GM19099 (cell line): ENCODE measurements at regions not wholly inside any gene's neighbourhood (a gene's known extent, or its start where the extent isn't known, plus 50 kb on each side); places are given as distances from the start of the nearest gene placed in this dataset.

Experiments
- POLR2A ChIP-seq: IDR thresholded peaks from 3 replicates; pipeline ENCODE4 v1.6.1; 2011; ENCODE audit warnings: low read depth; ENCODE audit not compliant: insufficient read length; ENCODE audit errors: extremely low read depth

DNA sequence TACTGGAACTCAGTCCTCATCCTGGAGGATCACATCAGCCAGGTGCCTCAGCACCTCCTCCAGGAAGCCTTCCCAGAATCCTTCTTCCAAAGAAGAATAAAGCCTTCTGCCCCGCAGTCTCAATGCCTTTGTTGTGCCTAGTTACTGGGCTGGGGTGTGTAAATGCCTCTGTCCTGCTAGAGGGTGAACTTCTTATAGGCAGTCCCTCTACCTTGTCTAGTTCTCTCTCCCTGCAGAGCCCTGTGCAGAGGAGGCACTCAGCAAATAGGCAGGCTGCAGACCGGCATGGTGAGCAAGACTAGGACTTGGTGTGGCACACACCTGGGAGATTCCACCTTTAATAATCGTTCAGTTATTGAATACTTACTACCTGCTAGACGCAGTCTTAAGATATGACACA is 104.7 kb upstream of the PCBD1 start:
- TF ChIP-seq POLR2A = no peak

DNA sequence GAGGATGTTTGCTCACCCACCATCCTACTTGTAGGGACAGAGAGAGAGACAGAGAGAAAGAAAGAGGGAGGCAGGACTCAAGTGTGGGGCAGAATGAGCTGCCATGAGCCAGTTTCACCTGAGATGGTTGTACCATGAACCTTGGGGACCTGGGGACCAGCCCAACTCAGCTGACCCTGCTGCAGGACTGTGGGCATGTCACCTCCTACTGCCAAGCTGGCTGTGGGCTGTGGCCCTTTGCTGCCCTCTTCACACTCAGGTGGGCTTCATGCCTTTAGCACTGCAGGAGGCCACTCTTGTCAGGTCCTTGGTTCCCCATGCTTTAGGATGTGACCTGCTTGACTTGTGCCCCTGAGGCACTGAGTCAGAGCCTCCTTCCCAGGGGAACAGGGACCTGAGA is 108.2 kb upstream of the PCBD1 start:
- no peak for TF ChIP-seq POLR2A

DNA sequence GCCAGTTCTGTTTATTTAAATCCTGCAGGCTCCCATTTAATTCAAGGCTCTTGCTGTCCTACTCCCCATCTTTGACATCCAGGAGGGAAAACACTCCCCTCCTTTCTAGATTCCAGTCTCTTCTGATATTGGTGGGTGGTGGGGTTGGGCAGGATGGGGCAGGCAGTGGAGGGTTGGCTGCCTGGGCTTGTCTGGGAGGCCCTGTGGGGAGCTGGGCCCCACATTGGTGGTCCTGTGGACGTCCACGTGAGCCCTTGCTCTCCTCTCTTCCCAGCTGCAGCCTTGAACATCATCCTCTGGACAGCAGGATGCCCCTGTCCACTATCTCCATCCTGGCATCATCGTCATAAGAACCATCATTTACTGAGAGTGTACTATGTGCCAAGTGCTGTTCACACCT is 108.9 kb upstream of the PCBD1 start:
- TF ChIP-seq POLR2A = no peak

DNA sequence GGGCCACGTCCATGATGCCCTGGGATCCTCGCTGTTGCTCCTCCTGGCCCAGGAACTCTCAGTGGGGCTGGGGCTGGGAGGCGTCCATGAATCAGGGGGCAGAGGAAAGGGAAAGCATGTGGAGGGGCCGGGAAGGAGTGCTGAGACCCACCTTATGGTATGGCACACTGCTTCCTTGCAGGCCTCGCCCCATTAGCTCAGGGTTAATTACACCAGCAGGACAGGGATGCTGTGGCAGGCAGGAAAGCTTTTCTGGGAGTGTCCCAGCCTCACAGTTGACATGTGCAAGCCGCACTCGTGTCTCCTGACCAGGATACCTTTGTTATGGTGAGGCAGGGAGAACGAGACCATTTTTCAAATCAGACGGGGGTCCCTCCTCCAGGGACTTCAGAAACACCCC is 109.7 kb upstream of the PCBD1 start:
- no peak for TF ChIP-seq POLR2A

DNA sequence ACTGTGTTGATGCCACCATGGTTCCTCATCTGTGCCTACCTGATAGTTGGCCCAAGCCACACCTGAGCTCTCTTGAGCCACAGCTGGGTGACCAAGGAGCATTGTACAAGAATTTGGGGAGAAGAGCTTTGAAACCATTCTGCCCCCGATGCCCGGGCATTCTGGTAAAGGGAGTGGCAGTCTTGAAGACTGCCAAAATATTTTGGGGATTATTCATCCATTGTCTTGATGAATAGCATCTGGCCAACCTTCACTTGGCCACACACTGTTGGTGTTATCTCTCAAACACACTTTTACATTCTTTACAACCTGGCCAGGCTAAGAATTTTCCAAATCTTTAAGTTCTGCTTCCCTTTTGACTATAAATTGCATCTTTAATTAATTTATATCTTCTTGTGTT is 113.1 kb upstream of the PCBD1 start:
- no peak for TF ChIP-seq POLR2A

DNA sequence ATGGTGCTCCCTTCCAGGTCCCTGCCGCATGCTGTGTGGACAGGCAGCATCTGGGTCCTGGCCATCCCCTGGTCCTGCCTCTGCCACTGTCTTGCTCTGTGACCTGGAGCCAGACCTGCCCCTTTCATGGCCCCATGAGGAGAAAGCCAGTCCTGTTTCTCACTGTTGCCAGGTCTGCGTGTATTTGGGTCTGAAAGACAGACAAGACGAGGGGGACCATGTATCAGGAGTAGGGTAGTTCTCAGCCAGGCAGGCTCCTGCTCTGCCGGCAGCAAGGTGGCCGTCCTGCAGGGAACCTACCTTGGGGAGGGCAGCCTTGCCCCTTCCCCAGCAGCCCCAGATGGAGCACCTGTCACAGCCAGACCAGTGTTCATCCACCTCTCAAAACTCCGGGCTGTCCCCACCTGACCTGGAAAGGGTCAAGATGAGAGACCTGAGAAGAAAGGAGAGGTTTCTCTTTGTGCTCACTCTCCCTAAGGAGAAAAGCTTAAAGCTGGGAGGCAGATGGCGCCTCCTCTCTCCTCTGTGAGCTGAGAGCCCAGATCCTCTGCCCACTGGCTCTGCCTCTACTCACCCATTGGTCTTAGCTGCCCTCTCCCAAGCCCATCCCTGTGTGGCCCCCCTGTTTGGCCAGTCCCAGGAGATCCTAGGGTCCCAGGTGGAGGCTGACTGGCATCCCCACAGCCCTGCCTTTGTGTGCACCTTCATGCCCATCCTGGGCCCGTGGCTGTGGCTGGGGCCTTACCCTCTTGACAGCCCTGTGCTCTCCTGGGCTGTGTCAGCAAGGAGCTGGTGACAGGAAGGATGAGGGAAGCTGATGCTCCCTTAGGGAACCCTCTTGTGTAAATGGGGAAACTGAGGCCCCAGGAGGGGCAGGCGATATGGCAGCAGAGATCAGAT is 116.1 kb upstream of the PCBD1 start:
- no peak for TF ChIP-seq POLR2A

DNA sequence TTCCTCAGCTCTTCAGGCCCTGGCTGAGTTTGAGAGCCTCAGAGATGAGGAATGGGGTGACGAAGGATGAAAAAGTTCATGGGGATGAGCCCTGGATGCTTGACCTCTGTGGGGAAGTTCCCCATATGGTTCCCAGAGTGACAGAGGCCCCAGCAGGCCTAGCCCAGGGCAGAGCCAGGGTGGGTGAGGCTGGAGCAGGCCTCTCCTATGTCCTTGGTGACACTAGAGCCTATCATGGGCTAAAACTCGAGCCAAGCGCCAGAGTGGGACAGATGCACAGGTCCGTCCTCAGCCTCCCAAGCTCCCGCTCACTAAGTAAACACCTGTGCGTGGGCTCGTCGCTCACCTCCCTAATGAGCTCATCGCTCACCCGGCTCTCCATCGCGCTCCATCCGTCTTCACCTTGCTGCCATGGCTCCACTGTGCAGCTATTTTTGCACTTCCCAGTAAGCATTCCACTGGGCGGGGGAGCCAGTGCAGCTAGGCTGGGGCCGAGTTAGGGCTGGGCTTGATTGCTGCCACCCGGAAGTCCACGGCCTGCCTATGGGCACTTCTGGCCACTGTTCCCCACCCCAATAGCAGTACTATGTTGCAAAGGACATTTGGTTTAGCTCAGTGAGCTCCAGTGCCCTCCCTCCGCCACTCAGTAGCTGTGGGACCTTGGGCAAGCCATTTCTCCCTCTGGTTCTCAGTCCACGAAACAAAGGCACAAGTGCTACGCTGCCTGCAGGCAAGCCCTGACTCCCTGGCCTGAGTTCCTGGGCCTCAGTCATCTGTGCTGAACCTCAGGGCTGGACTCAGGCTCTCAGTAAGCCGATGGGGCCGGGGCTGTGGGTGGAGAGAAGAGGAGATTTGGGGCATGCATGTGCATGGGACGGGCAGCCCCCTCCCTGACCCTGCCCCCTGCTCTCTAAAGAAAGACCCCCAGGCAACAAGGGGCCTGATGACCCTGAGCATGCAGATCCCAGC is 117.3 kb upstream of the PCBD1 start:
- no peak for TF ChIP-seq POLR2A

DNA sequence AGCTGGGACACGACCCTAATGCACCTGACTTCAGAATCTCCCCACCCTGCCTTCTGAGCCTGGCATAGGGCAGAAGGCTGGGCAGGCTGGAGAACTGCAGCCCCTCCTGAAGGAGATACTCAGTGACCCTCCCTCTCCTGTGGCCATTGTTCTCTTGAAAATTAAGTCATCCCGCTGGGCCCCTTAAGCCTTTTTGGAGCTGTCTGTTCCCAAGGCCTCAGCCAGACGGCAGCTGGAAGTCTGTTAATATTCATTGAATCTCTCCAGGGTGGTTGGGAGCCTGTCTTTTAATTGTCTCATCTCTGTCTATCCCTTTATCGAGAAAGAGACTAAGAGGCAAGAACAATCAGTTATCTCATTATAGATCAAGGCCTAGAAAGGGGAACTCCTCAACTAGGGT is 118.1 kb upstream of the PCBD1 start:
- TF ChIP-seq POLR2A = no peak

DNA sequence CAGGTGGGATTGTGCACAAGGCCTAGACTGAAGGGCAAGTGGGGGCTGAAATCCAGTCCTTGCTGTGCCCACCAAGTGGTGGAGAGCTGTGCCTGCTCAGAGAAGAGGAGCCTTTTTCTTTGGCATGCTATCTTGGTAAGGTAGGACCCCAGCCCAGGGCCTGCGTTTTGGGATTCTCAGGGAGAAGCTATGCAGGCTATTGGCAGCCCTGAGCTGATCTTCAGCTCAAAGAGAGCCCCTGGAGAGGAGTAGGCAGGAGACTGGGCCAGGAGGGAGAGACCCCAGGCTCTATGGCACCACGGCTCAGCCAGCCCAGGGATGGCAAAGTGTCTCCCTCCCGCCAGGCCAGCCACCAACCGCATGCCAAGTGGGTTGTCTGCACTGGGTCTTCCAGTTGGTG is 119.2 kb upstream of the PCBD1 start:
- no peak for TF ChIP-seq POLR2A

DNA sequence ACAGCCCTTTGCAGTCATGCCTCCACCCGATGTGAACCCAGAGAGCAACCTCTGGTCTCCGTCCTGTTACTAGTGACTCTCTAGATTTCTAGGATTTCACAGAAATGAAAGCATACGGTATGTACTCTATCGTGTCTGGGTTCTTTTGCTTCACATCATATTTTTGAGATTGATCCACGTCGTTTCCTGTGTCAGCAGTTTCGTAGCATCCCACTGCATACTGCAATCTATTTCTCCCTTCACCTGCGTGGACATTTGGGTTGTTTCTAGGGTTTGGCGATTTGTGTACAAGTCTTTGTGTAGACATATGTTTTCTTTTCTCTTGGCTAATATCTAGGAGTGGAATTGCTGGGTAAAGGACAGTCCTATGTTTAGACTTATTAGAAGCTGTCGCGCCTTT is 119.8 kb upstream of the PCBD1 start:
- no peak for TF ChIP-seq POLR2A

DNA sequence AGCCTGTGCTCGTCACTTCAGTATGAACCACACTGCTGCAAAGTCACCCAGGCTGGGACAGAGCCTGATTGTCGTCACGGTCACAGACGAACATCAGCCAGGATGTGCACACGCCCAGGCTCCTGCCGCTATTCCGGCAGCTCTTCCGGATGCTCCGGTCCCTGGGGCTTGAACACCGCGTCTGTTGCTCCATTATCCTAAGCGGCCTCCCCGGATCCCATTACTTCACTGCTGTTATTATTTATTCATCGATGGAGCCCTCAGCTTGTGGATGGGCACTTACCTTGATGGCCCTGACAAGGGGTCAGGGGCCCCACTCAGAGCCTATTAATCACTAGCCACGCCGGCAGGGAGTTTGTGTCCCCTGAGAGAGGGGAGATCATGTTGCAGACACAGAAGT is 120.8 kb upstream of the PCBD1 start:
- no peak for TF ChIP-seq POLR2A

DNA sequence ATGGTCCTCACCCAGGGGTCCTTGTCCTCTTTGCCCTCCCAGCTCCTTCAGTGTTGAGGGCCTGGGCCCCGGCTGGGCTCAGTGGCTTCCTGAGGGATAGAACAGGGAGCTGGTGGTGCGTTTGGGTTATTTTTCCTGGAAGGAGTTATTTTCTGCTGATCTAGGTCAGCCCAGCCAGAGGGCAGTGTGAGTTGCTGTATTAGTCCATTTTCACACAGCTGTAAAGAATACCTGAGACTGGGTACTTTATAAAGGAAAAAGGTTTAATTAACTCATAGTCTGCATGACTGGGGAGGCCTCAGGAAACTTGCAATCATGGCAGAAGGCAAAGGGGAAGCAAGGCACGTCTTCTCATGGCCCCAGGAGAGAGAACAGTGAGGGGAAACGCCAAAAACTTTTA is 122.4 kb upstream of the PCBD1 start:
- no peak for TF ChIP-seq POLR2A

DNA sequence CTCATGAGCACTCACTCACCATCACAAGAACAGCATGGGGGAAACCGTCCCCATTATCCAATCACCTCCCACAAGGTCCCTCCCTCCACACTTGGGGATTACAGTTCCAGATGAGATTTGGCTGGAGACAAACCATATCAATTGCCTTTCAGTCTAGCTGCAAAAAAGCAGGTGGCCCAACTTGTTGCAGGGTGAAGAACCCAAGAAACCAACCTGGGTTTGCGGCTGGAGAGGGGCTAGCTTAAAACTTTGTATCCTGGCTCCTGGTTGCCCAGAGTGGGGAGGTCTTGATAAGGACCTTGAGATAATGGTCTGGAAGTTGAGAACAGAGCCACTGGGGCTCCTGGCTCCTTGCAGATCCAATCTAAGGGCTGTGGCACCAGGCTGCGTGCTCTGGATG is 122.8 kb upstream of the PCBD1 start:
- no peak for TF ChIP-seq POLR2A

DNA sequence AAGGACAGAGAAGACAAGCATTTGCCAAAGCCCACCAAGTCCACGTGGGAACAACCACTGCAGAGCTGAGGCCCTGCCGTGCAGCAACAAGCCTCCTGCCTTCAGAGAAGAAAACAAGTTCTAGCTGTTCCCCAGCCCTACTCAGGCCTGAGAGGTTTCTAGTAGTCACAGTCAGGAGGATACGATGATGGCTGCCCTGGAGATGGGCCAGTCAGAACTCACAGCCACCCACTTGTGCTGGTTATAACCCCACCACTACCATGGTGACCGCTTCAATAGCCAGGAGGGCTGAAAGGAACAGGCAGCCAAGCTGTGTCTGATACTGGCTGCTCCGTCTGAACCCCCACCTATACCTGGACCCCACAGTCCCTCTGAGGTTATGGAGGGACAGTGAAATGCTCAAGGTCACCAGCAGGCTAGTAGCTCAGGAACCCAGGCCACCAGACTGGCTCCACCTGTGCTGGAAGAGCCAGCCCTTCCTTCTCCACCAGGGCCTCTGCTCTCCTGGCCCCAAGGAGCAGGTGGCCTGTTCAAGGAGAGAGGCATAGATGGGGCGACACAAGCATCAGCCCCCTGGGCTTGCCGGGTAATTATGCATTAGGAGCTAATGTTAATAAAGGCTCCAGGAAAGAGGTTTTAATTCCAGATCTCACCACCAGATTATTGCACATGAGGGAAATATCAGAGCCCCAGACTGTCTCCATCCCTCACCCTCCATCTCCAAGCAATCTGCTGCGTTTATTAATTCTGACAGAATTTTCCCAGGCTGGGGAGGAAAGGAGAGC is 125.8 kb upstream of the PCBD1 start:
- no peak for TF ChIP-seq POLR2A

DNA sequence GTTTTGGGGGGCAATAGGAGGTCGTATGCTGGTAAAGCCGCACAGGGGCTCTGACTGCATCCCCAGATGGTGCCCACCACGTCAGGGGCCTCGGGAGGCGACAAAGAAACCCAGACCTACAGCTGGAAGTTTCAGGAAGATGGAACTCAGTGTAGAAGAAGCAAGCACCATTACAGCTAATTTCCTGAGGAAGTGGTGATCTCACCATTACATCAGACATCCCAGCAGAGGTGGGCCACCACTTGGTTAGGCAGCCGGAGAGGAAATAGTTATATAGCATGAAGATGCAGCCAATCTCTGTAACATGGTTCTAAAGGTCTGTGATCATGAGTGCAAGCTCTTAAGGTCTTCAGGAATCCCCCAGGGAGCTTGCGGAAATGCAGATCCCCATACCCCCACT is 127.3 kb upstream of the PCBD1 start:
- no peak for TF ChIP-seq POLR2A
